K562 (cell line): ENCODE measurements at regions not wholly inside any gene's neighbourhood (a gene's known extent, or its start where the extent isn't known, plus 50 kb on each side); places are given as distances from the start of the nearest gene placed in this dataset.

Experiments used
- ATAC-seq: fragments of 200-7000 bp; cut with Tn5 transposase; 3 replicates; pipeline ENCODE4 v1.9.1; 2020; ENCODE audit warnings: moderate library complexity
- BruUV-seq: library from RNA; stranded (reverse); fragments of 400-500 nt; replicated peaks from 2 replicates; lab custom pipeline; 2021; lab: Mats Ljungman, UMichigan
- CTCF ChIA-PET: fragments of 300-600 bp; formaldehyde crosslinking; extraction: SDS; loops from one replicate; lab custom pipeline; 2021; ENCODE audit warnings: low intra/inter-chr PET ratio; lab: Yijun Ruan, JAX
- POLR2A ChIA-PET: fragments of 300-600, 350-650 bp; sonication (Branson Sonifier 250); formaldehyde crosslinking; extraction: SDS; loops from one replicate; lab custom pipeline; 2021; ENCODE audit warnings: antibody characterized with exemption, inconsistent platforms; lab: Yijun Ruan, JAX
- DNase-seq, 4 experiments: peaks; one replicate each; pipeline versions ENCODE4 v3.0.0 to v3.0.0-alpha.2; 2011 to 2018; ENCODE audit warnings: low spot score in 3 of 4, mixed read lengths in 3 of 4; ENCODE audit errors: extremely low read depth in 1 of 4
- FAIRE-seq: peaks from 2 replicates; lab custom pipeline; 2011; peaks lifted over from hg19 to GRCh38; lab: Jason Lieb, UNC
- H2AFZ ChIP-seq: 2 replicates; pipeline ENCODE4 v1.6.0; 2011; ENCODE audit warnings: low read depth, low read length, control low read depth, inconsistent platforms
- H3K27ac ChIP-seq: fragments of 200-600 bp; 3 replicates; pipeline ENCODE4 v1.8.0; 2011; ENCODE audit warnings: low read depth, mild to moderate bottlenecking, control low read depth, inconsistent platforms, low read length, moderate library complexity, mixed read lengths; ENCODE audit errors: extremely low read depth
- H3K27me3 ChIP-seq, 2 experiments: fragments of 300-600 bp in 1 of 2; 2 replicates in 1 of 2; 3 replicates in 1 of 2; pipeline versions ENCODE4 v1.6.0 to v1.8.0; 2011; ENCODE audit warnings: inconsistent platforms in 2 of 2, low read length in 2 of 2, mild to moderate bottlenecking in 1 of 2, mixed read lengths in 1 of 2, moderate library complexity in 1 of 2; ENCODE audit not compliant: control insufficient read depth in 2 of 2, insufficient read depth in 2 of 2
- H3K36me3 ChIP-seq: fragments of 300-600 bp; 3 replicates; pipeline ENCODE4 v1.8.0; 2011; ENCODE audit warnings: mild to moderate bottlenecking, low read length, inconsistent platforms; ENCODE audit not compliant: control insufficient read depth, insufficient read depth
- H3K4me1 ChIP-seq, 2 experiments: fragments of 200-600 bp in 1 of 2; replicated peaks in 1 of 2; 2 replicates in 1 of 2; 3 replicates in 1 of 2; pipeline versions ENCODE4 v1.5.1 to v1.8.0; 2011; ENCODE audit warnings: inconsistent platforms in 2 of 2, low read length in 2 of 2, mild to moderate bottlenecking in 1 of 2, mixed read lengths in 1 of 2, moderate library complexity in 1 of 2; ENCODE audit not compliant: control insufficient read depth in 2 of 2, insufficient read depth in 2 of 2
- H3K4me2 ChIP-seq: 2 replicates; pipeline ENCODE4 v1.6.1; 2011; ENCODE audit warnings: low read length, control low read depth, inconsistent platforms, mixed read lengths; ENCODE audit not compliant: insufficient read depth
- H3K4me3 ChIP-seq: fragments of 200-600 bp; sonication (generic), shearing (Covaris generic); 2 replicates; pipeline ENCODE4 v1.5.1; 2016; ENCODE audit warnings: control low read depth, inconsistent platforms
- H3K79me2 ChIP-seq: fragments of 200-600 bp; 3 replicates; pipeline ENCODE4 v1.8.0; 2011; ENCODE audit warnings: low read length, inconsistent platforms; ENCODE audit not compliant: control insufficient read depth, insufficient read depth
- H3K9ac ChIP-seq, 2 experiments: 2 replicates each; pipeline versions ENCODE4 v1.6.0 to v1.6.1; 2011; ENCODE audit warnings: low read depth in 2 of 2, low read length in 2 of 2, control low read depth in 1 of 2, inconsistent platforms in 1 of 2, mild to moderate bottlenecking in 1 of 2, mixed read lengths in 1 of 2; ENCODE audit not compliant: insufficient read depth in 1 of 2
- H3K9me1 ChIP-seq: one replicate; pipeline ENCODE4 v1.6.0; 2011; ENCODE audit warnings: inconsistent platforms, mild to moderate bottlenecking, low read length, moderate library complexity; ENCODE audit not compliant: control insufficient read depth, insufficient read depth
- H3K9me3 ChIP-seq: replicated peaks from 2 replicates; pipeline ENCODE4 v1.5.1; 2011; ENCODE audit warnings: low read depth, low read length, inconsistent platforms; ENCODE audit not compliant: control insufficient read depth, insufficient read depth
- H4K20me1 ChIP-seq: replicated peaks from 2 replicates; pipeline ENCODE4 v1.6.1; 2011; ENCODE audit warnings: low read length, inconsistent platforms, mixed read lengths; ENCODE audit not compliant: control insufficient read depth, insufficient read depth
- ASH1L ChIP-seq: fragments of 450-650 bp; IDR thresholded peaks from 2 replicates; pipeline ENCODE4 v1.6.1; 2018; ENCODE audit warnings: borderline replicate concordance, mild to moderate bottlenecking, low read depth; ENCODE audit not compliant: partially characterized antibody
- CBFA2T3 ChIP-seq: fragments of 450-650 bp; IDR thresholded peaks from 2 replicates; pipeline ENCODE4 v1.6.1; 2017
- CHD4 ChIP-seq: fragments of 200-600 bp; sonication (generic); IDR thresholded peaks from 3 replicates; pipeline ENCODE4 v1.6.1; 2012; ENCODE audit warnings: low read depth, mild to moderate bottlenecking, mixed read lengths, low read length, inconsistent platforms; ENCODE audit not compliant: insufficient read depth, insufficient replicate concordance, poor library complexity, severe bottlenecking
- CSDE1 ChIP-seq, 2 experiments: fragments of 450-650 bp; IDR thresholded peaks; 2 replicates each; pipeline ENCODE4 v1.6.1; 2016; ENCODE audit warnings: mild to moderate bottlenecking in 1 of 2
- HNRNPH1 ChIP-seq: fragments of 200-400 bp; formaldehyde crosslinking; optimal IDR thresholded peaks from 2 replicates; pipeline ENCODE3; 2017; ENCODE audit warnings: low read depth, mild to moderate bottlenecking, low read length, moderate library complexity
- KLF6 ChIP-seq: fragments of 250-450 bp; sonication (Bioruptor Pico); IDR thresholded peaks from 2 replicates; pipeline ENCODE4 v1.4.0; 2020; ENCODE audit warnings: mild to moderate bottlenecking, moderate library complexity, borderline replicate concordance
- MXI1 ChIP-seq: IDR thresholded peaks from 2 replicates; pipeline ENCODE4 v1.6.1; 2011; ENCODE audit warnings: low read depth, mild to moderate bottlenecking, improper control_type of control experiment, low read length
- NR3C1 ChIP-seq: sonication (generic); formaldehyde crosslinking; IDR thresholded peaks from 2 replicates; pipeline ENCODE4 v1.8.1; 2022; ENCODE audit warnings: missing genetic modification reagents
- RBBP5 ChIP-seq: fragments of 200-600 bp; sonication (generic); IDR thresholded peaks from 2 replicates; pipeline ENCODE4 v1.6.1; 2012; ENCODE audit warnings: borderline replicate concordance, mild to moderate bottlenecking, low read length, control low read depth, inconsistent platforms; ENCODE audit not compliant: insufficient read depth, poor library complexity, severe bottlenecking
- SP2 ChIP-seq: IDR thresholded peaks from 2 replicates; pipeline ENCODE4 v1.6.1; 2011; ENCODE audit warnings: mild to moderate bottlenecking, low read depth, low read length, moderate library complexity; ENCODE audit not compliant: poor library complexity, severe bottlenecking; ENCODE audit errors: extremely low read depth
- U2AF2 ChIP-seq: fragments of 200-400 bp; formaldehyde crosslinking; optimal IDR thresholded peaks from 2 replicates; pipeline ENCODE3; 2017; ENCODE audit warnings: low read depth, mild to moderate bottlenecking, low read length
- ZNF408 ChIP-seq: fragments of 250-450 bp; sonication (Bioruptor Pico); IDR thresholded peaks from 2 replicates; pipeline ENCODE4 v1.4.0; 2020; ENCODE audit warnings: low read depth, mild to moderate bottlenecking, moderate library complexity
- WGBS: fragments of 100-300 bp; shearing (Covaris generic); methylation state at CpG from one replicate; pipeline ENCODE4 v1.1.6; 2016; ENCODE audit warnings: low coverage, mixed read lengths; ENCODE audit not compliant: insufficient coverage; ENCODE audit errors: missing lambda C conversion rate; 5-methylcytosine and 5-hydroxymethylcytosine counted together
- in situ Hi-C: fragments of 300-500 bp; cut with MboI; formaldehyde crosslinking; loops from 4 replicates; pipeline ENCODE4 v1.15.0; 2018; ENCODE audit warnings: inconsistent platforms, mixed read lengths
- intact Hi-C: fragments of 100-400 bp; cut with micrococcal nuclease; formaldehyde crosslinking; loops from 2 replicates; pipeline ENCODE4 v1.14.2; 2022
- TF ChIP-seq, protein P1 (sequence below): sonication (generic); formaldehyde crosslinking; IDR thresholded peaks from 2 replicates; pipeline ENCODE4 v1.8.0; 2022; ENCODE audit warnings: mild to moderate bottlenecking, missing genetic modification reagents

DNA sequence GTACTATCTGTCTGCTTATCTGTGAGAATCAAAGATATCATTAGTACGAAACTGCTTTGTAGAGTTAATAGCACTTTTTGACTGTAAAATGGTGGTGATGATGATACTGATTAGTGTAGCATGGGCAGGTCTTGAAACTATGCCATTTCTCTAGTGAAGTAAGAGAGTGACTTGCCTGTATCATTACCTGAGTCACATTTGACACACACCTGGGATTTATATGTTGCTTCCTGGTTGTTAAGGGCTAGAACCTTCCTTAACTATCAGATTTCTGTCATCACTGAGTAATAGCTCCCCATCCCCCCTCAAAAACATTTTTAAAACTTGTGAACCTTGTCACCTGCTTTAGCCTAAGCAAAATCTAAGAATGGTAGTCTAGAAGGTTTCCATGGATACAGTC is 135.6 kb upstream of the RORB start:
- Histone ChIP-seq H3K4me2 (no peak overlapping the region), H3K27me3 (no peaks in the 10 kb centered on the region), H3K27ac (no peak overlapping the region), H3K36me3 (no peaks in the 10 kb centered on the region), H3K9me1 (no peaks in the 10 kb centered on the region)
- in situ Hi-C loops = no loop called here
- POLR2A ChIA-PET = no interaction called here
- no peak for FAIRE-seq
- TF ChIP-seq KLF6 (CRISPR knock-in tag) (no peak), HNRNPH1 (no peak), CBFA2T3 (no peak), MXI1 (no peak)
- TF ChIP-seq, all 486 proteins: peak for 0
- Histone ChIP-seq H3K79me2 (no peaks in the 10 kb centered on the region), H2AFZ (no peak overlapping the region), H3K9ac (no peak overlapping the region), H3K9me3 (no peaks in the 10 kb centered on the region), H3K4me1 (no peaks in the 10 kb centered on the region), H4K20me1 (no peaks in the 10 kb centered on the region), H3K4me3 (no peak overlapping the region)
- ATAC-seq = no peak
- DNase-seq = no peak
- no TSS peak for BruUV-seq
- WGBS = 0% methylated on average over 1 of the region's 1 CpG
- CTCF ChIA-PET = no interaction called here
- intact Hi-C loops = no loop called here

- no peak overlapping the region for H3K4me3 ChIP-seq
- WGBS = 0% methylated on average over 3 of the region's 3 CpGs
- in situ Hi-C loops = no loop called here
- TF ChIP-seq, protein P1, sequence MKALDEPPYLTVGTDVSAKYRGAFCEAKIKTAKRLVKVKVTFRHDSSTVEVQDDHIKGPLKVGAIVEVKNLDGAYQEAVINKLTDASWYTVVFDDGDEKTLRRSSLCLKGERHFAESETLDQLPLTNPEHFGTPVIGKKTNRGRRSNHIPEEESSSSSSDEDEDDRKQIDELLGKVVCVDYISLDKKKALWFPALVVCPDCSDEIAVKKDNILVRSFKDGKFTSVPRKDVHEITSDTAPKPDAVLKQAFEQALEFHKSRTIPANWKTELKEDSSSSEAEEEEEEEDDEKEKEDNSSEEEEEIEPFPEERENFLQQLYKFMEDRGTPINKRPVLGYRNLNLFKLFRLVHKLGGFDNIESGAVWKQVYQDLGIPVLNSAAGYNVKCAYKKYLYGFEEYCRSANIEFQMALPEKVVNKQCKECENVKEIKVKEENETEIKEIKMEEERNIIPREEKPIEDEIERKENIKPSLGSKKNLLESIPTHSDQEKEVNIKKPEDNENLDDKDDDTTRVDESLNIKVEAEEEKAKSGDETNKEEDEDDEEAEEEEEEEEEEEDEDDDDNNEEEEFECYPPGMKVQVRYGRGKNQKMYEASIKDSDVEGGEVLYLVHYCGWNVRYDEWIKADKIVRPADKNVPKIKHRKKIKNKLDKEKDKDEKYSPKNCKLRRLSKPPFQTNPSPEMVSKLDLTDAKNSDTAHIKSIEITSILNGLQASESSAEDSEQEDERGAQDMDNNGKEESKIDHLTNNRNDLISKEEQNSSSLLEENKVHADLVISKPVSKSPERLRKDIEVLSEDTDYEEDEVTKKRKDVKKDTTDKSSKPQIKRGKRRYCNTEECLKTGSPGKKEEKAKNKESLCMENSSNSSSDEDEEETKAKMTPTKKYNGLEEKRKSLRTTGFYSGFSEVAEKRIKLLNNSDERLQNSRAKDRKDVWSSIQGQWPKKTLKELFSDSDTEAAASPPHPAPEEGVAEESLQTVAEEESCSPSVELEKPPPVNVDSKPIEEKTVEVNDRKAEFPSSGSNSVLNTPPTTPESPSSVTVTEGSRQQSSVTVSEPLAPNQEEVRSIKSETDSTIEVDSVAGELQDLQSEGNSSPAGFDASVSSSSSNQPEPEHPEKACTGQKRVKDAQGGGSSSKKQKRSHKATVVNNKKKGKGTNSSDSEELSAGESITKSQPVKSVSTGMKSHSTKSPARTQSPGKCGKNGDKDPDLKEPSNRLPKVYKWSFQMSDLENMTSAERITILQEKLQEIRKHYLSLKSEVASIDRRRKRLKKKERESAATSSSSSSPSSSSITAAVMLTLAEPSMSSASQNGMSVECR = no peak
- TF ChIP-seq ZNF408 (CRISPR knock-in tag) = no peak
- TF ChIP-seq CSDE1 (IDR thresholded peaks at IDR 0.05) = no peak
- no peak for TF ChIP-seq SP2
- TF ChIP-seq NR3C1 (CRISPR knock-in tag) = no peak
- no peak for TF ChIP-seq U2AF2
- TF ChIP-seq RBBP5 = no peak
- no peak for TF ChIP-seq ASH1L
- no peak for TF ChIP-seq CHD4
Measured at GRCh38 chr9:74362423-74362822, 134.7 kb upstream of the RORB start.

More at GRCh38 chr9:74362423-74362822, 134.7 kb upstream of the RORB start:
- Histone ChIP-seq H4K20me1 (no peaks in the 10 kb centered on the region), H3K4me1 (no peaks in the 10 kb centered on the region), H3K36me3 (no peaks in the 10 kb centered on the region), H3K79me2 (no peaks in the 10 kb centered on the region), H3K9me3 (no peaks in the 10 kb centered on the region), H2AFZ (no peak overlapping the region), H3K27me3 (no peaks in the 10 kb centered on the region), H3K9ac (no peak overlapping the region), H3K27ac (no peak overlapping the region), H3K9me1 (no peaks in the 10 kb centered on the region), H3K4me2 (no peak overlapping the region)
- BruUV-seq = no TSS peak
- ChIA-PET POLR2A (no interaction called here), CTCF (no interaction called here)
- DNase-seq (no peak), FAIRE-seq (no peak), ATAC-seq (no peak)
- intact Hi-C loops = no loop called here
